Endodermal cell (in vitro differentiated cells): ENCODE measurements at regions not wholly inside any gene's neighbourhood (a gene's known extent, or its start where the extent isn't known, plus 50 kb on each side); places are given as distances from the start of the nearest gene placed in this dataset.

Experiments used
- DNase-seq: peaks from one replicate; pipeline ENCODE4 v3.0.0-alpha.2; 2017
- H3K27ac ChIP-seq: 2 replicates; pipeline ENCODE4 v1.5.1; 2013; ENCODE audit warnings: mild to moderate bottlenecking, low read depth, low read length, moderate library complexity
- H3K27me3 ChIP-seq: 2 replicates; pipeline ENCODE4 v1.6.1; 2013; ENCODE audit warnings: mild to moderate bottlenecking, low read length, moderate library complexity; ENCODE audit not compliant: insufficient read depth, control insufficient read depth, poor library complexity, severe bottlenecking
- H3K36me3 ChIP-seq: 2 replicates; pipeline ENCODE4 v1.7.0; 2013; ENCODE audit warnings: mild to moderate bottlenecking, low read length, moderate library complexity; ENCODE audit not compliant: control insufficient read depth, insufficient read depth
- H3K4me1 ChIP-seq: one replicate; pipeline ENCODE4 v1.7.0; 2013; ENCODE audit warnings: low read length; ENCODE audit not compliant: control insufficient read depth, insufficient read depth
- H3K4me3 ChIP-seq: 2 replicates; pipeline ENCODE4 v1.5.1; 2013; ENCODE audit warnings: mild to moderate bottlenecking, low read length, moderate library complexity
- H3K9ac ChIP-seq: 2 replicates; pipeline ENCODE4 v1.6.1; 2013; ENCODE audit warnings: mild to moderate bottlenecking, low read length, moderate library complexity; ENCODE audit not compliant: poor library complexity, severe bottlenecking; ENCODE audit errors: extremely low read depth
- H3K9me3 ChIP-seq: 2 replicates; pipeline ENCODE4 v1.6.1; 2013; ENCODE audit warnings: mild to moderate bottlenecking, low read length, moderate library complexity; ENCODE audit not compliant: control insufficient read depth
- H3K27ac Mint-ChIP-seq: 2 replicates; pipeline ENCODE4 v1.8.0; 2020; ENCODE audit warnings: mixed read lengths
- H3K27me3 Mint-ChIP-seq: 2 replicates; pipeline ENCODE4 v1.8.0; 2021; ENCODE audit warnings: mild to moderate bottlenecking, mixed read lengths; ENCODE audit not compliant: insufficient read depth
- H3K36me3 Mint-ChIP-seq: 2 replicates; pipeline ENCODE4 v1.8.0; 2020; ENCODE audit warnings: low read depth, mixed read lengths
- H3K4me1 Mint-ChIP-seq: 2 replicates; pipeline ENCODE4 v1.8.0; 2020; ENCODE audit warnings: mixed read lengths
- H3K4me3 Mint-ChIP-seq: 2 replicates; pipeline ENCODE4 v1.8.0; 2020; ENCODE audit warnings: mild to moderate bottlenecking, moderate library complexity, mixed read lengths
- H3K9me3 Mint-ChIP-seq: 2 replicates; pipeline ENCODE4 v1.8.0; 2020; ENCODE audit warnings: mild to moderate bottlenecking, mixed read lengths
- WGBS, 2 experiments: methylation state at CpG; one replicate each; pipeline versions ENCODE4 v1.1.5 to v1.1.7; 2013; ENCODE audit warnings: missing lambda C conversion rate in 2 of 2, mixed read lengths in 1 of 2; ENCODE audit not compliant: insufficient coverage in 1 of 2, insufficient read length in 1 of 2; 5-methylcytosine and 5-hydroxymethylcytosine counted together
- TF ChIP-seq, protein P1 (sequence below): fragments of 200-600 bp; sonication (generic); conservative IDR thresholded peaks from 2 replicates; pipeline ENCODE4 v1.5.0; 2021; ENCODE audit warnings: antibody characterized with exemption, mild to moderate bottlenecking

DNA sequence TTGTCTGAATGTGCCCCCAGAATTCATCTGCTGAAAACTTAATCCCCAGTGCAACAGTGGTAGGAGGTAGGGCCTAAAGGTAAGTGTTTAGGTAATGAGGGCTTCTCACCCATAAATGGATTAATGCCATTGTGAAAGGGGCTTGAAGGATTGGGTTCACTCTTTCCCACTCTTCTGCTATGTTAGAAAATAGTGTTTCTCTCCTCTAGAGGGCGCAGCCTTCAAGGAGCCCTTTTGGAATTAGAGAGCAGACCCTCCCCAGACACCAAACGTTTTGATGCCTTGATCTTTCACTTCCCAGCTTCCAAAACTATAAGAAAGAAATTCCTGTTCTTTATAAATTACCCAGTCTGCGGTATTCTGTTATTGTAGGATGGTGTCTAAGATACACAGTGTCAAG is 706.4 kb downstream of the SMARCA1 start:
- H3K4me1 Mint-ChIP-seq: no peaks in the 10 kb centered on the region
- Histone ChIP-seq H3K27ac (no peak overlapping the region), H3K4me1 (no peaks in the 10 kb centered on the region), H3K9ac (no peak overlapping the region), H3K27me3 (no peaks in the 10 kb centered on the region), H3K4me3 (no peak overlapping the region), H3K36me3 (no peaks in the 10 kb centered on the region), H3K9me3 (no peaks in the 10 kb centered on the region)
- H3K36me3 Mint-ChIP-seq: no peaks in the 10 kb centered on the region
- DNase-seq: peak; percentile 40
- TF ChIP-seq, protein P1, sequence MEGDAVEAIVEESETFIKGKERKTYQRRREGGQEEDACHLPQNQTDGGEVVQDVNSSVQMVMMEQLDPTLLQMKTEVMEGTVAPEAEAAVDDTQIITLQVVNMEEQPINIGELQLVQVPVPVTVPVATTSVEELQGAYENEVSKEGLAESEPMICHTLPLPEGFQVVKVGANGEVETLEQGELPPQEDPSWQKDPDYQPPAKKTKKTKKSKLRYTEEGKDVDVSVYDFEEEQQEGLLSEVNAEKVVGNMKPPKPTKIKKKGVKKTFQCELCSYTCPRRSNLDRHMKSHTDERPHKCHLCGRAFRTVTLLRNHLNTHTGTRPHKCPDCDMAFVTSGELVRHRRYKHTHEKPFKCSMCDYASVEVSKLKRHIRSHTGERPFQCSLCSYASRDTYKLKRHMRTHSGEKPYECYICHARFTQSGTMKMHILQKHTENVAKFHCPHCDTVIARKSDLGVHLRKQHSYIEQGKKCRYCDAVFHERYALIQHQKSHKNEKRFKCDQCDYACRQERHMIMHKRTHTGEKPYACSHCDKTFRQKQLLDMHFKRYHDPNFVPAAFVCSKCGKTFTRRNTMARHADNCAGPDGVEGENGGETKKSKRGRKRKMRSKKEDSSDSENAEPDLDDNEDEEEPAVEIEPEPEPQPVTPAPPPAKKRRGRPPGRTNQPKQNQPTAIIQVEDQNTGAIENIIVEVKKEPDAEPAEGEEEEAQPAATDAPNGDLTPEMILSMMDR: peak; percentile 89
- H3K27ac Mint-ChIP-seq: no peak overlapping the region
- no peaks in the 10 kb centered on the region for H3K9me3 Mint-ChIP-seq
- H3K4me3 Mint-ChIP-seq: no peak overlapping the region
- 0% methylated on average over 2 of the region's 3 CpGs; no CpG with 5 or more reads in 1 of the 2 experiments for WGBS, 2 experiments
- H3K27me3 Mint-ChIP-seq: no peaks in the 10 kb centered on the region

DNA sequence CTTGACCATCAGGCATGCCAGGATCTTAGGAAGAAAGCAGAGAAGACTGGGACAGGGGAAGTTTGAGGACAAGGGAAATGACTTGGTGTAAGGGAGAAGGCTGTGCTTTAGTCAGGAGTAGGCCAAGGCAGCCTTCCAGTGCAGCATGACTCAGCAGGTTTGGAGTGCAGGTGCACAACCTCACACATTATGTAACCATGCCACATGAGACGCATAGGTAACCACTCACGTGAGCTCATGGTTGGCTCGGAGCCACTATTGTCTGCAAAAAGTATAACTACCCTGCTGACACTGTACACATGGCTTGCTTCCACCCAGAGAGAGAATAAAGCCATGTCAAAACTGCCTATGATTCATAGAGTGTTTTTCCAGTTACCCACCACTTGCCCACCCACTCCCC is 715.9 kb downstream of the SMARCA1 start:
- Mint-ChIP-seq H3K36me3 (peaks cover 12% of the 10 kb centered on the region), H3K9me3 (peaks cover 61% of the 10 kb centered on the region), H3K27ac (no peak overlapping the region), H3K4me1 (peaks cover 10% of the 10 kb centered on the region), H3K27me3 (peaks cover 2% of the 10 kb centered on the region), H3K4me3 (no peak overlapping the region)
- no peak overlapping the region for H3K27ac ChIP-seq
- peaks cover 7% of the 10 kb centered on the region for H3K9me3 ChIP-seq
- TF ChIP-seq, protein P1: no peak
- WGBS, 2 experiments: 93 to 100% methylated on average over 2 to 3 of the region's 3 CpGs
- no peak overlapping the region for H3K9ac ChIP-seq
- DNase-seq: no peak
- H3K4me3 ChIP-seq: no peak overlapping the region
- no peaks in the 10 kb centered on the region for H3K4me1 ChIP-seq
- no peaks in the 10 kb centered on the region for H3K36me3 ChIP-seq
- no peaks in the 10 kb centered on the region for H3K27me3 ChIP-seq

- H3K4me3 Mint-ChIP-seq: no peak overlapping the region
- 90% methylated on average over 2 of the region's 2 CpGs; no CpG with 5 or more reads in 1 of the 2 experiments for WGBS, 2 experiments
- H3K4me1 Mint-ChIP-seq: peaks cover 10% of the 10 kb centered on the region
- Histone ChIP-seq H3K36me3 (no peaks in the 10 kb centered on the region), H3K9me3 (peaks cover 7% of the 10 kb centered on the region), H3K4me1 (no peaks in the 10 kb centered on the region), H3K4me3 (no peak overlapping the region), H3K27me3 (no peaks in the 10 kb centered on the region), H3K9ac (no peak overlapping the region), H3K27ac (no peak overlapping the region)
- no peak overlapping the region for H3K27ac Mint-ChIP-seq
- peaks cover 2% of the 10 kb centered on the region for H3K27me3 Mint-ChIP-seq
- DNase-seq: no peak
- H3K9me3 Mint-ChIP-seq: peaks cover 55% of the 10 kb centered on the region
- TF ChIP-seq, protein P1: no peak
- peaks cover 12% of the 10 kb centered on the region for H3K36me3 Mint-ChIP-seq
Observed at GRCh38 chrX:128805236-128805635, 718.1 kb downstream of the SMARCA1 start.
